ENCODE measurements at regions not wholly inside any gene's neighbourhood (a gene's known extent, or its start where the extent isn't known, plus 50 kb on each side); places are given as distances from the start of the nearest gene placed in this dataset.
"Not testable (repeated sequence)": the region's sequence is repeated elsewhere in the genome, so short reads cannot be mapped to it uniquely, and the experiment has no call there.

DNA sequence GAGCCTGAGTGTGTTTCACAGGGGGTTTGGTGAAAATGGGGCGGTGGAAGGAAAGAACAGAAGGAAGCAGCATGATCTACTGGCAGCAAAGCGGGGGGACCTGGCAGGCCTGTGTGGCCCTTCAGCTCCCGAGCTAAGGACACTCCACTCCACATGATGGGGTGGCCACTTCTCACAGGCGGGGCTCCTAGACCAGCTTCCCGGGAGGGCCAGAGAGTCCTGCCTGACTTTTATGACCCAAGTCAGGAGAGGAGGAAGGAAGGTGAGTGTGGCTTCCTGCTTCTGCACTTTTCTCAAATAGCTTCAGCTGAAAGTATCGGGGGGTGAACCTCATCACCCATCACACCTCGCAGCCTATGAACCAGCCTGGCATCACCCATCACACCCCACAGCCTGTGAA, 117.5 kb upstream of the AFDN start:
- no peak for DNase-seq (ENCODE audit: low read depth in 2 of 2)

DNA sequence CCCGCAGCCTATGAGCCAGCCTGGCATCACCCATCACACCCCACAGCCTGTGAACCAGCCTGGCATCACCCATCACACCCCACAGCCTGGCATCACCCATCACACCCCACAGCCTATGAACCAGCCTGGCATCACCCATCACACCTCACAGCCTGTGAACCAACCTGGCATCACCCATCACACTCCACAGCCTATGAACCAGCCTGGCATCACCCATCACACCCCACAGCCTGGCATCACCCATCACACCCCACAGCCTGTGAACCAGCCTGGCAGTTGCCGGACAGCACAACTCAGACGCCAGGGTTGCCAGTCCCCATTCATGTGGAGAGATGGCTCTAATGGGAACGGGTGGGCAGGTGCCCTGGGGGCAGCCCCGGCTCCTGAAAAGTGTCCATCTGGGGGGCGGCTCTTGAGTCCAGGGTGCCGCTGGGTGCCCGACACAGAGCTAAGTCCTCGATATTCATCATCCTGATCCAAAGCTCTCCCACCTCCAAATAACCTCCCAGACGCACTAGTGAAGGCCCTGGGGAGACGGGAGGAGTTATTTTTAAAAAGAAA, 116.9 kb upstream of the AFDN start:
- not testable (repeated sequence) for DNase-seq (ENCODE audit: low read depth in 2 of 2)

DNA sequence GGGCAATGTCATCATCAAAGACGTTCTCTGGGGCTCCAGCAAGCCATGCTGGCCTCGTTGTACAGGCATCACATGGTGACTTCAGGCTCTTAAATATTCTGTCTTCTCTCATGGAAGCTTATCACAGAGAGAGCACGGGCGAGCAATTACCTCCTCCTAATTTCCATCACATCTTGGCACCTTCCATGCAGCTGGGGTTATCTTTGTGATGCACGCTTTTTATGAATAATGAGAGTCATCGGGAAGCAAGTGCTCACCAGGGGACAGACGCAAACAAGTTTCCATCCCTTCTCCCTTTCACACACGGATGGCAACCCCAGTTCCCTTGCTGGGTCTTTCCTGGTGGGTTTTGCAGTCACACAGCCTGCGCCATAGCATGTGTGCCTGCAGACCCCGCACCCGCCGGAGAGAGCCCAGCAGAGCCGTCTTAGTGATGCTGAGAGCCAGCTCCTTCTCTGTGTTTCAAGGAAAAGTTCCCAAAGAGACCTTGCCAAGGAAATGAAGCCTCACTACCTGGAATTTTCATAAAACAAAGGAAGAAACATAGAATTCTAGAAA, 116.3 kb upstream of the AFDN start:
- no peak for DNase-seq (ENCODE audit: low read depth in 2 of 2)

DNA sequence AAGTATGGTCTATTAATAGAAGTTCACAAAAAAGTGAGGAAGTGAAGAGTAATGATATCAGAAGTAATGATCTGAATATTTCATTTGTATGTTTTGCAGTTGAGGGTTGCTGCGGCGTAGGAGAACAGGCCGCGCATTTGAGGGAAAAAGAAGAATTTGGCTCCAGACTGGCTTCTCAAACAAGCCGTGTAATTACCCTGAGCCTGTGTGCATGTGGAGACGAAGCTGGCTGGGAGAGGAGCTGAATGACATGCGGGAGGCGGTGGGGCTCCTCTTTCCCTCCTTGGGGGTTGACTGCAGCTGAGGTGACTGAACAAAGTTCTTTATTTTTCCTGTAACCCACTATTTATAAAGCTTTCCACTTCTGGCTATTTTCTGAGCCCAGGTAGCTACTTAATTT, 115.5 kb upstream of the AFDN start:
- no peak for DNase-seq (ENCODE audit: low read depth in 2 of 2)

DNA sequence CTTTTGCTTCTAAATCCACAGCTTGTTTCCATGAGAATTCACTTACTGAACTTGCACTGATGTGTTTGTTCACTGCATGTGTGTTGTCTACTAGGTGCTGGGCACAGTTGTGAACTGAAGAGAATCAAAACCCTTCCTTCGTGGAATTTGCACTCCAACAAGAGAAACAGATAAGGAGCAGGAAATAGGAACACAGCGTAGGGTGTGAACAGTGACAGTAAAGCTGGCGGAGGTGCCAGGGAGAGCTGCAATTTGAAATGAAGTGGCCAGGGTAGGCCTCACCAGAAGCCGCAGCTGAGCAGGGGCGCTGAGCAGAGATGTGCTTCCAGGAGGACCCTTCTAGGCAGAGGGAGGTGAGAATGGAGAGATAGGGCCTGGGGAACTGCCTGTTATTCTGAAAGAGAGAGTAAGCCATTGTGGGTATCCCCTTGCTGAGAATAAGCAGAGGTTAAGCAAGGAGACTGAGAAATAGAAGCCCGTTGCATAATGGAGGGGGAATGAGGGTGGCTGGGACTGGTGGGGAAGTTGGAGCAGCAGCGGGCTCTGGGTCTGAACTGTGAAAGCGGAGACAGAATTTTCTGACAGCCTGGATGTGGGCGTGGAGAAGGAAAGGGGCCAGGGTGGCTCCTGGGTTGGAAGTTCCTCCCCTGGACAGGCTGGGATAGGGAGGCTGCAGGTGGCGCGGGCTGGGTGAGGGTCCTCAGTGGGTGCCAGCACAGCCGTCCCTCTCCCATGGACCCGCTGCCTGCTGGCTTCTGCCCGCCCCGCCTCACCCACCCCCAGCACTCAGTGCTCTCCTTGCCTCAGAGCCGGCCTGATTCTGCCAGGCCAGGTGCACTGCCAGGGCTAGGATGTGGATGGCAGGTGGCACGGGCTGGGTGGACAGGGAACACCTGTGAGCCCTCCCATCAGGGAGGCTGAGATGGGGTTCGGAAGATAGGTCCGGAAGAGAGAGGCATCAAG, 114.7 kb upstream of the AFDN start:
- no peak for DNase-seq (ENCODE audit: low read depth in 2 of 2)

DNA sequence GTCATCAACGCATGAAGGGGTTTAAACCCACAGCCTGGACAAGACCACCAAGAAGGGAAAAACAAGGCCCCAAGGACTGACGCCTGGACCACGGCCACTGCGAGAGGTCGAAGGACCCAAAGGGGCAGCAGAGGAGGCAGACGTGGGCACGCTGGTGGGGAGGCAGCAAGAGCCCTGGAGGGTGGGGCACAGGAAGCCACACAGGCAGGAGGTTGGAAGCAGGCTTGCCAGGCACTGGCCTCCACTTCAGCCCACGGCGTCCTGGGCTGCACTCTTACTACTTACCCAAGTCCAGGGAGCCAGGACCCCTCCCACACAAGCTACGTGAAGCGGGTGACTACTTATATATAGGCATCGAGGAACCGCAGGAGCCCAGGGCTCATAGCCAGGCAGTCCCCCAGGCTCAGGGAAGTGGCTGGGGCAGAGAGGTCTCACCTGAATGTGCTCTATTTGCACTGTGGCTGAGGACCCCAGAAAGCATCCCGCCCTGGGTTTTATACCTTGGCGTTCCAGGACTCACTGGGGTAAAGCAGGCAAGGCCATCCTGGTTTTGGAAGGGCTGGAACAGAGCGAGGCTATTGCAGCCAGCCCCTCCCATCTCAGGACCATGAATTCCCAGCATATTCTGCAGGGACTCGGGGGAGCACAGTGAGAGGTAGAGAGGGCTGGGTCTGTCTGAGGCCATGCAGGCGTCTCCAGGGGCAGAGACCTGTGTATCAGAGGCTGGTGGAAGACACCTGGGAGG, 113.8 kb upstream of the AFDN start:
- DNase-seq (ENCODE audit: low read depth in 2 of 2): no peak

DNA sequence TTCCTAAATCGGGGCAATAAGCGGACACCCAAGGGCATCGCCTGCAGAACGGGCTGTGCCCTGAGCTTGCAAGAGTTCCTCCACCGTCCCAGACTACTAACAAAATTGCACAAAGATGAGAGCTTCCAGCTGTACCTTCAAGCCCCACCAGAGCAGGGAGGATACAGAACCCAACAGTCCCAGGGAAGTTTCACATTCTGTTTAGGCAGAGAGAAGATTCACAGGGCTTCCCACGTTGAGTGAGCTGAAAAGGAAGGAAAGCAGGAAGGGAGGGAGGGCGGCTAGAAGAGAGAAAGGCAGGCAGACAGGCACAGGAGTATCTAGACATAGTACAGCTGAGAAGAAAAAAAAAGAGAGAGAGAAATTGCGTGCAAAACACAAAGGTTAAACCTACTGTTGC, 112.6 kb upstream of the AFDN start:
- DNase-seq (ENCODE audit: low read depth in 2 of 2): no peak

DNA sequence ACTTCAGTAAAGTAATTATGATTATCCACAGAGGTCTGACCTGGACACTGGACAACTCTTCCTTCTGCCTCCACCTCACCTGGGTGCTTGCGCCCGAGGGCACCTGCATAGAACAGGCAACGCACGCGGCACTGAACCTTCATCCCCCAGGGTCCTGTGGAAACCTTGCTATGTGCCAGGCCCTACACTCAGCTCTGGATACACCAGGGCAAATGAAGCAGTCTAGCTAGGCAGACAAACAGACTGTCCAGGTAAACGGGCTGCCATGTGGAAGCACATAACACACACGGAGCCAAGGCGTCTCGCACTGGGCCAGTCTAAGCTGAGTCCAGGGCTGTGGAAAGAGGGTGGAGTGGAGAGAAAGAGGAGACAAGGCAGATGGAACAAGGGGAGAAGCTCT, 109.3 kb upstream of the AFDN start:
- no peak for DNase-seq (ENCODE audit: low read depth in 2 of 2)

DNA sequence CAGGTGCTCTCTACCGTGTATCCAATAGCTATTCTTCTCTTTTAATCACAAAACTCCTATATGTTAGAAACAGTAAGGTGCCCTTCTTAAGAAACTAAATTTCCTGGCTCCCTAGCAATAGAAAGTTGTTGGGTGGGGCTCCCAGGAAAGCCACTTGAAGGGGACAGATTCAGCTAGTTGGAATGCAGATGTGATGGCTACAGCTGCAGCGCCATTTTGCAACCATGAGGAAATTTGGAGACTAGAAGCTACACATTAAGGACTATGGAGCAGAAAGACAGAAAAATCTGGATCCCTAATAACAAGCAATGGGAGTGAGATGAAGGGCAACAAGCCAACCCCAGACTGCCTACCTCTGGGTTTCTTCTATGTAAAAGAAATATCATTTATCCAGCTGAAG, 108.8 kb upstream of the AFDN start:
- no peak for DNase-seq (ENCODE audit: low read depth in 2 of 2)

DNA sequence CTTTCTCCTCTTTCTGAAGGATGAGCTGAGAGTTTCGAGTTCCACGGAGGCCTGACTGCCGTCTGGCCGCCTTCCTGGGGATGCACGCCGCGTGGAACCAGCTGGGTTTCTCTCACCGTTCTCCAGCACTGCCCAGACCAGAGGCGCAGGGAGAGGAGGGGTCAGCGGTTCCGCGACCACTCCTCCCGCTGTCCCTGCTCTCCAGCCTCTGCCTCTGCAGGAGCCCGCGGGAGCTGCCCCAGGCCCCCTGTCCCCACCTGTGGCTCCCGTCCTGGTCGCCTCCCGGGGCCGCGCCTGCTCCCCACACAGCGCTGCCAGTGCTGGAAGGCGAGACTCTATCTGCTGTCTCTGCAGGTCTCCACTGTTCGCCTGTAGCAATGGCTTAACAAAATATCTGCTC, 106.8 kb upstream of the AFDN start:
- DNase-seq (ENCODE audit: low read depth in 2 of 2): no peak

DNA sequence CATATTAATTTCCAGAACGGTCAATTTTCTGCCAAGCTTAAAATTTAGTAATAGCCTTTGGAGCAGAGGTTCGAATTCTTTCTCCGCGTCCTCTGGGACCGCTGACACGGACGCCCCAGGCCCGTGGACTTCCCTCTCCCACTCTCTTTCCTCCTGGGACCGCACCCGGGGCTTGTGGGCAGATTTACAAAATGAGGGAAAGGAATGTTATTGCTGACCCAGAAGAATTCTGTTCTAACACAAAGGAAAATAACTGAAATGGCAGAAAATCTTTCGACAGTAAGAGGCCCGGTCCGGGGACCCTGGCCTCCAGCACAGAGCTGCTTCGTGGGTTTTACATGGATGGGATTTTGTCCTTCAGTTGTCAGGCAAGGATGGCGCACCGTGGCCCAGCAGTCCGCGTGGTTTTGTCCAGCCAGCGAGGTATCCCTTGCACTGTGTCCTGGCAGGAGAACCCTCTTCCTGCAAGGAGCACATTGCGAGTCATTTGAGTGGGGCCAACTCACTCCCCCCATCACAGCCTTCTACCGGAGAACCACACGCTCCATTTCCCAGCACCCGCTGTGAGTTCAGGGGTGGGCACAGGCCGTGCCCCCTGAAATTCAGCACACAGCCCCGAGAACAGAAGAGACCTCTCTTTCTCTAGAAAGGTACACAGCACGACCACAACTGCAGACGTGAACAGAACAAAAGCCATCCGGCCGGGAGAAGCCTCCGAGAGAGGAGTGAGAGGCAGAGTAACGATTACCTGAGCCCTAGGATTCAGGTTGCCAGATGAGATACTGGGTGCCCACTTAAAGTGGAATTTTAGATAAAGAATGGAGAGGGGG, 106.0 kb upstream of the AFDN start:
- DNase-seq (ENCODE audit: low read depth in 2 of 2): no peak

DNA sequence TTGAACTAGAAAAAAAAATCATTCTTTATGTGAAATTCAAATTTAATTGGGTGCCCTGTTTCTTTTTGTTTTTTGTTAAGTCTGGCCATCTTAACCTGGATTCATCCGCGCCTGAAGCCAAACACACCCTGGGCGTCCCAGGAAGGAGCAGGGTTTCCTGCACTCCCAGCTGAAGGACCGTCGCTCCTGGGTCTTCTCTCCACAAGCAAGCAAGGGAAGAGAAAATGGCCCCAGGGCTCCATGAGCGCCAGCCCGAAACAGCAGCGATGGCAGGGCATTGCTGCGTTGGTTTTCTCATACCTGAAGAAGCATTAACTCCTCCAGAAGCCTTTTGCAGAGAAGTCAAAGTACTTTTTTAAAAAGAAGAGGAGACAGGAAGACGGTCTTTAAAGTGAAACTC, 105.4 kb upstream of the AFDN start:
- no peak for DNase-seq (ENCODE audit: low read depth in 2 of 2)

DNA sequence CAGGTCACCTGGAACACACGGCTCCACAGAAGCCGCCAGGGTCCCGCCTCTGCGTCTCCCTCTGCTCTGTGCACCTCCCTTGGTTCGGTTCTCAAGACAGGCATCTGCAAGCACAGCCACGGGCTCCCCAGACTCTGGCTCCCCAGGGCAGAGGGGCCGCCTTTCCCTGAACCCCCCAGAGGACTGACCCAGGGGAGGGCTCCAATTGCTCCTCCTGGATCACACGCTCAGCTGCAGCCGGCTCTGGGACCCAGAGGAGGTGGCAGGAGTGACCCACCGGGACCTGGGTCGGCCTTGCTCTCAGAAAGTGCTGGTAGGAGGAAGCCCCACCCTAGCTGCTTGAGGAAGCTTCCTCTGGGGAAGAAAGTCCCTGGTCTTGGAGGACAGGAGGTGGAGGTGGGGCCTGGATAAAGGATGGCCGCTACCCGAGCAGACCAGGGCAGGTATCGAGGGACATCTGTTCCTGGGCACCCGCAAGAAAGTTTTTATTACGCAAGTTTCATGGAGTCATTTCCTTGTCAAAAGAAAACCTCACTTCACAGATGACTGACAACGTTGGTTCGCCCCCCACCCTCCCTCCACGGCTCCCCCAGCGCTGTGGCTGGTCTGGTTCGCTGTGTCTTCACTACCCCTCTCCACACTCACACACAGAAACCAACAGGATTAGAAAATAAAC, 103.9 kb upstream of the AFDN start:
- DNase-seq (ENCODE audit: low read depth in 2 of 2): no peak

DNA sequence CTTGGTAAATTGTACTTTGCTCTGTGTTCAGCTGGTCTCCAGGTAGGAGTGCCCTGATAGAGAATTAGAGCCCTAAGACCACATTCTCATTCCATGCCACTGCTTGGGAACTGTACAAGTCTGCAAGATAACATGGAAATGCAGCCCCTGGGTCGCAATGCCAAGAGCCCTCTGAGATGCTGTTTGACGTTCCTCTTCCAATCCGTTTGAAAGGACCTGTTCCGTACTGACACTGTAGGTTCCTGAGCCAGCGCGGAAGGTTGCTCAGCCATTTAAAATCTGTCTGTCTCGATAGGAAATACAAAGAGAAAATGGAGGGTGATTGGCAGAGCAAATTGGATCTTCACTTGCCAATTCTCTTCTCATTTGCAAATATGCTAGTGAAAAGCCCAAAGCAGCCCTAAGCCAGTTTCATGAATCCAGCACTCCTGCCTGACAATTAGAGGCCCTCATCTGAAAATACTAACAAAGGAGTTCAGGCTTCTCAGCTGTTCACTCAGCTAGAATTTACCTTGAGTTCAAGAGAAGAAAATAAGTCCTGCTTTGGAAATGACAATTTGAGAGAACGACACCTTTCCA, 100.6 kb upstream of the AFDN start:
- DNase-seq (ENCODE audit: low read depth in 2 of 2): no peak

DNA sequence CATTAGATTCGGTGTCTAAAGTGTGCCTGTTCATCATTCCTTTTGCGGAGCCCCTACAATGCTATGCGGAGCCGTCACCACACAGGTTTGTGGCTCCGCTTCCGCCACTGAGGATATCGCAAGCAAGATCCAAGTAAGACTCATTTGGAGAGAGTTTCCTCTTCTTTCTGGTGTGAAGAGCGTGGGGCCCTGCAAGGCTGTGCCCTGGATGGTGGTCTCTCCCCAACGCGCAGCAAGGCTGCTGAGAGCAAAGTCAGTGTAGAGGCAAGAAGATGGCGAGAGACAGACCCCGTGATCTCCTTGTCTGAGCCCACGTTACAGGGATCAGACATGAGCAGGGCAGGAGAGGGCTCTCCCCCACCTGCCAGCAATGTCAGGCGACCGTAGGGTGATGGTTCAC, 96.3 kb upstream of the AFDN start:
- no peak for DNase-seq (ENCODE audit: low read depth in 2 of 2)

DNA sequence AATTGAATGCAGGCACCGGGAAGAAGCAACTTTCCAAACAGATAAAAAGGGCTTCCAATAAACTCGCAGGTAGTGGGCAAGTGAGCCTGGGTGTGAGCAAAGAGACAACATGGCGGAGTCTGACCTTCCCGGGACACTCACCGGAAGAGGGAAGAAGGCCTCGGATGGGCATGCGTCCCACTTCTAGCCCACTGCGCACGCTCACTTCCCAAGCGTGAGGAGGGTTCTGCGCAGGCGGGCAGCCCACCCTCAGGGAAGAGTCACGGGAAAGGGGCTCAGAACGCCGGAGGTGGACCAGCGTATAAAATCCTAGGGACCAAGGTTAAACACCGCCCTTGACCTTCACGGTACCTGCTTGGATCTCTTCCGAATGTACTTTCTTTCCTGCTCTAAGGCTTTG, 95.5 kb upstream of the AFDN start:
- DNase-seq (ENCODE audit: low read depth in 2 of 2): no peak

DNA sequence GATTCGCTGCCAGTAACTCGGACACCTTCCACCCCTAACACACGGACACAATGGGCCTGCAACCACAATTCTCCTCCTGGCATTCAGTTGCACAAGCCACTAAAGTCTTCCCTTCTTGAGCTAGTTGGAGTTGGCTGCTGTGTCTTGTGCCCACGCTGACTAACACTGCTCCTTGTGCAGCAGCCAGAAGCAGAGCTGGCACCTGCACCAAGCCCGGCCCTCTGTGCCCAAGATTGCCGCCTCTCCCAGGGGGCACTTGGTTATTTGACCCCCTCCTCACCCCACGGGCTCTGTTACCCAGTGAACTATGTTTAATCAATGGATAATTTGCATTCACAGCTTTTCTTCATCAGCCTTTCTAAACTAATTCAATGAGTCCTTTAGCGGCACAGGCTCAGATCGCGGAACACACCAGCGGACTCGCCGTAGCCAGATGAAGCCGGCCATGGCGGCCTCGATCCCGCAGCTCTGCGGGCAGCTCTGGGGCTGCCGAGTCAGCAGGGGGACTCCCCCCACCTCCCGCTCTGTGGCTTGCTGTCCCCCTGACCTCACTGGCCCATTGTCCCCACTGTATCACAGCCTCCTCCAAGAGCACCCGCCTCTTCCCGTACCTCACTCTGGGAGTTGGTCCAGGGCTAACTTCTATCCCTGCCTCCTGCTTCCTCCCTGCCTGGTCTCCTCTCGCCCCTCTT, 94.8 kb upstream of the AFDN start:
- DNase-seq (ENCODE audit: low read depth in 2 of 2): no peak

DNA sequence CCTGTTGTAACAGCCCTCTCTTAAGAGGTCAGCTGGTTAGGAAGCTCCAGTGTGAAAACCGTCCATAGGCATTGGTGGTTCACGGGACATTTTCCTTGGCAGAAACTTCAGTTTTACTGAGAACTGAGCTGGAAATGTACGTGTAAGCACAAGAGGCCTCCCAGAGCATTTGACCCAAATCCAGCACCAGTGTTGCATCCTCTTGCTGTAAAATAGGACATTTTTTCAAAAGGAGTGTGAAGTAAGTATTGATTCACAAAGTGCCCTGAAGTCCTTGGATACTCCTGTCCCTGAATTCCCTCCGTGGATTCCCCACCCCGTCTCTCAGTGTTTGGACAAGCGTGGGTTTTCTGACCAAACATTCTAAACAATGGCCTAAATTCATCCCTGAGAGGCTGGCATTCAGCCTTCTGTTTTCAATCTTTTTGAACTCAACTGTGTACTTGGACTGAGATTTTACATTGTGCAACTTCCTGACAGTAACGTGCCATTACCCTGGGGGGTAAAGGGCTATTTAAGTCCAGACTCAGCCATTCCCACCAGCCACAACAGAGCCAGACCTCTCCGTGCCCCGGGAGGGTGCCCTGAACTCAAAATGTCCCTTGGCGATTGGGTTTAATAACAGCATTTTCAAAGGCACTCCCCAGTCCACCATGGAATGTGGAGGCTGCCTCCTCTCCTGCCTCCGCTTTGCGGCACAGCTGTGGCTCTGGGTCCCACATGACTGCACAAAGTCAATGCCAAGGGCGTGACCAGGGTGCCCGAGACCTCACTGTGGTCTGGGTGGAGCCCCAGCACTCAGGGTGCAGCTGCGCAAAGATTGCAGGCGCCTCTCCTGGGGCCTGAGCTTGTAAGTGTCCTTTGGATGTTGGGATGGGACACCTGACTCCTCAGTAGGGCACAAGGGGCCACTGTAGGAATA, 92.7 kb upstream of the AFDN start:
- no peak for DNase-seq (ENCODE audit: low read depth in 2 of 2)

DNA sequence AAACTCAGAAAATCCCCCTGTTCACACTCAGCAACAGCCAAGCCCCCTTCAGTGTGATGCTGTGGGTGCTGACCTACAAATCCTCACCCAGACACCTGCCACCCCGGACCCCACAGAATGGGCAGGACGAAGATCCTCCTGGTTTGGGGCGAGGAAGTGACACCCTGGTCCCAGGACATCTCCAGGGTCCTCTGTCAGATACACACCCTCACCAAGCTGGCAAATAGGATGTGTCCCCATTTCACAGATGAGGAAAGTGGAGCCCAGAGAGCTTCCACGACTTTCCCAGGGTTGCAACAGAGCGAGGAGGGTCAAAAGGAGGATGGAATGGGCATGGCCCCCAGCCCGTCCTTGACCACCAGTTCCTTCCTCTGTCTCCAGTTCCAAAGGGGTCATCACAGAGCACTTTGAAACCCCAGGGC, 92.0 kb upstream of the AFDN start:
- no peak for DNase-seq (ENCODE audit: low read depth in 2 of 2)
